ENCODE measurements at regions not wholly inside any gene's neighbourhood (a gene's known extent, or its start where the extent isn't known, plus 50 kb on each side); places are given as distances from the start of the nearest gene placed in this dataset.

DNA sequence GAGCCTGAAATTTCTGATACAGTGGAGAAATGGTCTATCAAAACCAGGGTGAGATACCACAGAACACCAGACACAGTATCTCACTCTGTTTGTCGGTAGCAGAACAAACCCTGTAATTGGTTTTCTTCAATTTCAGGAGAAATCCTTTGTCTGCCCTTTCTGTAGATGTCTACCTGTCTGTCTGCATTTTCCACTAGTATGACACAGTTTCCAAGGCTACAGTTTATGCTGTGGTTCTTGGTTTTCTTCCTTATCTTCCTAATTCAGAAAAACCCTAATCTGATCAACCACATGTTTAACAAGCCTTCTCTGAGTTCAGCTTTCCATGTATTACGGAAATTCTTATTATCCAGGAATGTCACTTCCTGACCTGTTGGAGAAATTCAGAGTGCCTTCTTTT is 70.8 kb downstream of the SCN11A start:
- Mint-ChIP-seq H3K4me1 (ENCODE audit: low read depth in 2 of 2) (no peaks in the 10 kb centered on the region), H3K27ac (no peak overlapping the region), H3K9me3 (no peaks in the 10 kb centered on the region), H3K36me3 (ENCODE audit: insufficient read depth) (no peaks in the 10 kb centered on the region), H3K4me3 (no peak overlapping the region), H3K27me3 (peaks cover 29 to 38% of the 10 kb centered on the region in 2 donors)
- ATAC-seq (replicated peaks) = no peak
- DNase-seq = no peak

DNA sequence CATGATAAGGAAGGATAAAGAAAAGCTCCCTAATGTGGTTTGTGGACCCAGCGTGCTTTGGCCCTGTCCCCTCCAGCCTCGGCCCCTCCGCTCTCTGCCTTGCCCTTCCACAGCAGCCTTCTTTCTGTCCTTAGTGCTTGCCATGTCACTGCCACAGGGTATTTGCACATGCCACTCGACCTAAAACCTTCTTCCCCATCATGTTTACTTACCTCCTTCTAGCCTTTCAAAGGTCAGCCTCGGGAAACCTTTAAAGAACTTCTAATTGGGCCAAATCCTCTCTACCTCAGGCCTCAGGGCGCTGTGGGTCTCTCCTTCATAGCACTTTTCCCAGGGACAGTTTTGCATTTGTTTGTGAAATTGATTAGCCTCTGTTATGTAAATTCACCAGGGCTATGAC is 73.0 kb downstream of the SCN11A start:
- no peak overlapping the region for H3K4me3 Mint-ChIP-seq

GRCh38 chr3:38970851-38971638 is 80.7 kb downstream of the SCN11A start:
- H3K4me3 Mint-ChIP-seq = no peak overlapping the region
- no peaks in the 10 kb centered on the region for H3K4me1 Mint-ChIP-seq (ENCODE audit: low read depth in 2 of 2)
- DNase-seq (no peak), ATAC-seq (replicated peaks) (no peak)
- H3K9me3 Mint-ChIP-seq = no peaks in the 10 kb centered on the region
- no peaks in the 10 kb centered on the region for H3K36me3 Mint-ChIP-seq (ENCODE audit: insufficient read depth)
- peaks cover 21 to 35% of the 10 kb centered on the region in 2 donors for H3K27me3 Mint-ChIP-seq
- no peak overlapping the region for H3K27ac Mint-ChIP-seq

More for the DNA sequence above, 73.0 kb downstream of the SCN11A start:
- Mint-ChIP-seq H3K4me1 (ENCODE audit: low read depth in 2 of 2) (no peaks in the 10 kb centered on the region), H3K27ac (no peak overlapping the region), H3K9me3 (no peaks in the 10 kb centered on the region), H3K36me3 (ENCODE audit: insufficient read depth) (no peaks in the 10 kb centered on the region), H3K27me3 (peaks cover 19 to 38% of the 10 kb centered on the region in 2 donors)
- DNase-seq = no peak
- ATAC-seq (replicated peaks) = no peak

DNA sequence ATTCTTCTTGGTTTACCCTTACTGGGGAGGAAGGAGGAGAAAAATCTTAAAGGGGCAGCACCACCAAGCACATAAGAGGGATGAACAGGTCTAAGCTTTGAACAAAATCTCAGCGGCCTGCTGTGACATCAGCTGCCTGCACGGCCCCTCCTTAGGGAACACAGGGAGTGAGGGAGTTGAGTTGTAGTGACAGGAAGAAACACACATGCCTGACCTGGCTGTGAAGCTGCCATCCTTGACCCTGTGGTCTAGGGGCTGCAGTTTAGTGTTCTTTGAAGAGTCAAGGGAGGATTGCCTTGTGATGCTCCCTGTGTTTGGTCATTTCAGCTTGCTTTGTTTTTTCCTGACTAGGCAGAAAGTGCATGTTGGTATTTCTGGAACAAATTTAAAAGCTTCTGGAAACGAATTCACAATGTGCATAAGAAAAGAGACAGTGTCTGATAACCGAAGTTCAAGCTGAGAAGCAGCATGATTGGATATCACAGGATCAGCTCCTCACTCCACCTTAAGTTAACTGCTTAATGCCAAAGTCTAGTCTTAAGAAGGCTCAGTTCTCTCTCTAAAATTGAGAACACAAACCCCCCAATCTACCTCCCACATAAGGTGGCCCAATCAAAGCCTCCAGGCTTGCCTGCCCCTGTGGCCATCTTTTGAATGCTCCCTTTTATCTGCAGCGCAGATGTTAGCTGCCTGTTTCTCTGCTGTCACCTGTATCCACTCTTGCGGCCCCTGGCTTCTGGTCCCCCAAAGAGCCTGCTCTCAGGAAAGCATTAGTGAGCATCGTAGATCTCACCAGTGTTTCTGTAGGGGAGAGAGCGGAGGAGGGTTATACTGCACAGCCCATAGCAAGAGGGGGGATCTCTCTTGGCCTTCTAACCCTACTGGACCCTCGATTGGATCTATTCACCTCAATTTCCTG is 82.2 kb downstream of the SCN11A start:
- Mint-ChIP-seq H3K4me1 (ENCODE audit: low read depth in 2 of 2) (no peaks in the 10 kb centered on the region), H3K27me3 (peaks cover 21 to 35% of the 10 kb centered on the region in 2 donors), H3K36me3 (ENCODE audit: insufficient read depth) (no peaks in the 10 kb centered on the region), H3K27ac (no peak overlapping the region), H3K9me3 (no peaks in the 10 kb centered on the region), H3K4me3 (no peak overlapping the region)
- DNase-seq (no peak), ATAC-seq (replicated peaks) (no peak)

- Mint-ChIP-seq H3K4me1 (ENCODE audit: low read depth in 2 of 2) (no peaks in the 10 kb centered on the region), H3K27me3 (peaks cover 21 to 35% of the 10 kb centered on the region in 2 donors), H3K27ac (no peak overlapping the region), H3K9me3 (no peaks in the 10 kb centered on the region), H3K36me3 (ENCODE audit: insufficient read depth) (no peaks in the 10 kb centered on the region), H3K4me3 (no peak overlapping the region)
- DNase-seq (no peak), ATAC-seq (replicated peaks) (no peak)
Measured at GRCh38 chr3:38968891-38969290, 82.9 kb downstream of the SCN11A start.

DNA sequence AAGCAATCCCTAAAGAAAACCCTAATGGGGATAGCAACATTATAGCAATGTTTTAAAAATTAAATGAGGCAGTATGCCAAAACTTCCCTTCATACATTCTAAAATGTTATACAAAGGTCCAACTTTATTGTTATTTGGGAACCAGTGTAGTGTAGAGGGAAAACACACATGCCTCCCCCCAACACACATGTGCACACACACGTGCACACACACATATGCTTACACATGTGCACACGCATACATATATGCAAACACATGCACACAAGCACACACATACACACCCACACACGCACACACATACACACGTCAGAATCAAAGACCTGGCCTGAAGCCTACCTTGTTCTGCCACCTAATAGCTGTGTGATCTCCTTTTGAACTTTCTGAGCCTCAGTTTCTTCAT is 83.3 kb downstream of the SCN11A start:
- DNase-seq = no peak
- H3K27ac Mint-ChIP-seq = no peak overlapping the region
- ATAC-seq (replicated peaks) = no peak
- H3K27me3 Mint-ChIP-seq = peaks cover 21 to 35% of the 10 kb centered on the region in 2 donors
- H3K9me3 Mint-ChIP-seq = no peaks in the 10 kb centered on the region
- H3K4me3 Mint-ChIP-seq = no peak overlapping the region
- no peaks in the 10 kb centered on the region for H3K4me1 Mint-ChIP-seq (ENCODE audit: low read depth in 2 of 2)
- no peaks in the 10 kb centered on the region for H3K36me3 Mint-ChIP-seq (ENCODE audit: insufficient read depth)

DNA sequence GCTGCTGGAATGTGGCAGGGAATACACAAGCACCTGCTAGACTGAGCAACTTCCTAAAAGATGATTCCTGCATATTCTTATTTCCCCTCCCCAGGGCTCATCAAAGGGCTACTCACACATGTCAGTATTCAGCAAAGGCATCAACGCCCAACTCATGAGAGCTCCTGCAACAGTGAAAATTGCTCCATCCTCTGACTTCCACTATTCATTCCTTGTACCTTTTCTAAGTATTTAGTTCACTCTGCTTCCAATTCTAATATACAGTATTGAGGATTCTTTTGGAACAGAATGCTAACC is 84.1 kb downstream of the SCN11A start:
- DNase-seq (no peak), ATAC-seq (replicated peaks) (no peak)
- H3K36me3 Mint-ChIP-seq (ENCODE audit: insufficient read depth) = no peaks in the 10 kb centered on the region
- H3K27ac Mint-ChIP-seq = no peak overlapping the region
- no peak overlapping the region for H3K4me3 Mint-ChIP-seq
- no peaks in the 10 kb centered on the region for H3K4me1 Mint-ChIP-seq (ENCODE audit: low read depth in 2 of 2)
- peaks cover 21 to 34% of the 10 kb centered on the region in 2 donors for H3K27me3 Mint-ChIP-seq
- no peaks in the 10 kb centered on the region for H3K9me3 Mint-ChIP-seq

DNA sequence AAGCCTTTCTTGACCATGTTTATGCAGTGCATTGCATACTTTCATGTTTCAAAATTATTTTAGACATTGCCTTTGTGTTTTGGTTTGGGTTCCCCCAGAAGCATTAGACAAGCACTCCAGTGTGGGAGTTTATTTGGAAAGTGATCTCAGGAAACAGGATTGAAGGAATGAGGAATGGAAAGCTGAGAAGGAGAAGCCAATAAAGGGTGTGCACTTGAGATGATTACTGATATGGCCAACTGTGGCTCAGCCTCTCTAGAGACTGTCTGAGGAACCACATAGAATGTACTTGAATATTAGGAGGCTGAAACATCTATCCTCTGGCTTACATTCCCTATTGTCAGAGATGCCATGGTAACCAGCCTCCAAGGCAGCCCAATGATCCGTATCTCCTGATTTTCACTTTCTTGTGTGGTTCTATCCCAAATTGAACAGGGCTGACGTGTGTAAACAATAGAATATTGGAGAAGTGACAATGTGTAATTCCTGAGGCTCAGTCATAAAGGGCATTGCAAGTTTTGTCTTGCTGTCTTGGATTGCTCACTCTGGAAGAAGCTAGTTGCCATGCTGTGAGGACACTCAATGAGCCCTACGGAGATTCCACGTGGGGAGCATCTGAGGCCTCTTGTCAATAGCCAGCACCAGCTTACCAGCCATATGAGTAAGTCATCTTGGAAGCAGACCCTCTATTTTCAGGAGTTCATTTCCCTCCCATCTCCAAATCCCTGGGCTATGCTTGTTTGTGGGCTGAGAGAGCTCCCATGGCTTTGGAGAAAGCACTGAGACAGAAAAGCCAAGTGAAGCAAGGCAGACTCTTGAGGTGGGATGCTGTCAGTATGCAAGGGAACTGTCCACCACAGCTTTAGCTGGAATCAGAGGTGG is 84.7 kb downstream of the SCN11A start:
- H3K4me1 Mint-ChIP-seq (ENCODE audit: low read depth in 2 of 2) = no peaks in the 10 kb centered on the region

GRCh38 chr3:38964646-38965045 is 87.1 kb downstream of the SCN11A start:
- H3K27me3 Mint-ChIP-seq = peaks cover 0 to 20% of the 10 kb centered on the region in 2 donors
- peaks cover 0 to 4% of the 10 kb centered on the region in 2 donors for H3K4me1 Mint-ChIP-seq (ENCODE audit: low read depth in 2 of 2)
- H3K27ac Mint-ChIP-seq = no peak overlapping the region
- DNase-seq (no peak), ATAC-seq (replicated peaks) (no peak)
- no peaks in the 10 kb centered on the region for H3K36me3 Mint-ChIP-seq (ENCODE audit: insufficient read depth)
- H3K4me3 Mint-ChIP-seq = no peak overlapping the region
- H3K9me3 Mint-ChIP-seq = no peaks in the 10 kb centered on the region

More for the DNA sequence above, 84.7 kb downstream of the SCN11A start:
- H3K4me3 Mint-ChIP-seq = no peak overlapping the region
- H3K27me3 Mint-ChIP-seq = peaks cover 17 to 31% of the 10 kb centered on the region in 2 donors
- DNase-seq (no peak), ATAC-seq (replicated peaks) (no peak)
- no peaks in the 10 kb centered on the region for H3K36me3 Mint-ChIP-seq (ENCODE audit: insufficient read depth)
- H3K9me3 Mint-ChIP-seq = no peaks in the 10 kb centered on the region
- no peak overlapping the region for H3K27ac Mint-ChIP-seq

- no peak overlapping the region for H3K27ac Mint-ChIP-seq
- H3K4me1 Mint-ChIP-seq (ENCODE audit: low read depth in 2 of 2) = peaks cover 0 to 4% of the 10 kb centered on the region in 2 donors
- ATAC-seq (replicated peaks) (no peak), DNase-seq (no peak)
- H3K27me3 Mint-ChIP-seq = peaks cover 0 to 16% of the 10 kb centered on the region in 2 donors
- H3K36me3 Mint-ChIP-seq (ENCODE audit: insufficient read depth) = no peaks in the 10 kb centered on the region
- H3K4me3 Mint-ChIP-seq = no peak overlapping the region
- H3K9me3 Mint-ChIP-seq = no peaks in the 10 kb centered on the region
Measured at GRCh38 chr3:38964204-38964603, 87.5 kb downstream of the SCN11A start.

GRCh38 chr3:38960953-38961622 is 90.7 kb downstream of the SCN11A start:
- peak; percentile 43 for ATAC-seq (replicated peaks)
- no peak overlapping the region for H3K27ac Mint-ChIP-seq
- no peaks in the 10 kb centered on the region for H3K9me3 Mint-ChIP-seq
- H3K4me3 Mint-ChIP-seq = no peak overlapping the region
- H3K4me1 Mint-ChIP-seq (ENCODE audit: low read depth in 2 of 2) = peaks cover 0 to 4% of the 10 kb centered on the region in 2 donors
- peak in 2 of 3 experiments; percentile 2 to 12 for DNase-seq
- H3K36me3 Mint-ChIP-seq (ENCODE audit: insufficient read depth) = no peaks in the 10 kb centered on the region
- peaks cover 0 to 5% of the 10 kb centered on the region in 2 donors for H3K27me3 Mint-ChIP-seq

DNA sequence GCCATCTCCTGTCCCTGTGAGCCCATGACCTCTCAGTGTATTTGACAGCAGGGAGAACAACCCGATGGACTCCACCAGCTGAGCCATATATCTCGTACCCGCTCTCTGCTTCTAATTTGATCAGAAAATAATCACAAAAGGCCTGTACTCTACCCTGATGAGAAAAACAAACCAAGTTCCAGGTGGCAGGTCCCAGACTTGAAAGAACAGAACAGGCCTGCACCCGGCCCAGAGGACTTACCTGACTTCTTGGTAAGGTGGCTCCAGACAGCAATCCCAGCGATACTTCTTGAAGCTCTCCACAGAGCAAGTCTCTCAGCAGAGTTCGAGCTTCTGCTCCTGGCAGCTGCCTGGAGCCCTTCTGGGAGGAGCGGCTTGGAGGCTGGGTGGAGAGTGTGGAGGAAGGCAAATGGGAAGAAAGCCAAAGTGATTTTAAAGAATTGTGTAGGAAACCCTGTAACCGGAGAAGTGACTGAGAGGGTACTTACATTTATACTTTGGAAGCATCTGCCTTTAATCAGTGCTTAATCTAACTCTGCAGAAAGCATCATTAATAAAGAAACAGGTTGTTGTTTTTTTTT is 91.6 kb downstream of the SCN11A start:
- no peaks in the 10 kb centered on the region for H3K36me3 Mint-ChIP-seq (ENCODE audit: insufficient read depth)
- DNase-seq (no peak), ATAC-seq (replicated peaks) (no peak)
- peaks cover 0 to 5% of the 10 kb centered on the region in 2 donors for H3K27me3 Mint-ChIP-seq
- no peak overlapping the region for H3K27ac Mint-ChIP-seq
- H3K4me1 Mint-ChIP-seq (ENCODE audit: low read depth in 2 of 2) = peaks cover 0 to 4% of the 10 kb centered on the region in 2 donors
- no peak overlapping the region for H3K4me3 Mint-ChIP-seq
- no peaks in the 10 kb centered on the region for H3K9me3 Mint-ChIP-seq
